DND-41 (cell line): ENCODE measurements at regions not wholly inside any gene's neighbourhood (a gene's known extent, or its start where the extent isn't known, plus 50 kb on each side); places are given as distances from the start of the nearest gene placed in this dataset.

Experiments used
- ATAC-seq: fragments of 200-7000 bp; cut with Tn5 transposase; 3 replicates; pipeline ENCODE4 v1.9.1; 2021; ENCODE audit warnings: low read depth; ENCODE audit not compliant: insufficient read depth
- DNase-seq: peaks from one replicate; pipeline ENCODE4 v3.0.0-alpha.2; 2020
- H2AFZ ChIP-seq: 2 replicates; pipeline ENCODE4 v1.6.0; 2012; ENCODE audit warnings: low read depth, low read length
- H3K27ac ChIP-seq: 2 replicates; pipeline ENCODE4 v1.5.1; 2012; ENCODE audit warnings: low read length, inconsistent platforms
- H3K27me3 ChIP-seq: fragments of 200-600 bp; sonication (generic); 2 replicates; pipeline ENCODE4 v1.6.0; 2012; ENCODE audit warnings: low read length, mild to moderate bottlenecking, inconsistent platforms; ENCODE audit not compliant: insufficient read depth, poor library complexity
- H3K36me3 ChIP-seq: 2 replicates; pipeline ENCODE4 v1.5.1; 2012; ENCODE audit warnings: low read length, inconsistent platforms; ENCODE audit not compliant: insufficient read depth
- H3K4me1 ChIP-seq: 2 replicates; pipeline ENCODE4 v1.5.1; 2012; ENCODE audit warnings: mild to moderate bottlenecking, low read length; ENCODE audit not compliant: insufficient read depth
- H3K4me2 ChIP-seq: 2 replicates; pipeline ENCODE4 v1.6.0; 2012; ENCODE audit warnings: mild to moderate bottlenecking, moderate library complexity, low read length, inconsistent platforms; ENCODE audit not compliant: insufficient read depth
- H3K4me3 ChIP-seq, 2 experiments: fragments of 200-600 bp in 1 of 2; shearing (Covaris generic) in 1 of 2; 2 replicates each; pipeline ENCODE4 v1.5.1; 2012 to 2016; ENCODE audit warnings: inconsistent platforms in 2 of 2, low read length in 2 of 2, mild to moderate bottlenecking in 2 of 2, low read depth in 1 of 2, moderate library complexity in 1 of 2
- H3K79me2 ChIP-seq: 2 replicates; pipeline ENCODE4 v1.6.0; 2012; ENCODE audit warnings: low read length, inconsistent platforms; ENCODE audit not compliant: insufficient read depth
- H3K9ac ChIP-seq: 2 replicates; pipeline ENCODE4 v1.6.0; 2012; ENCODE audit warnings: low read depth, mild to moderate bottlenecking, inconsistent platforms, low read length, moderate library complexity
- H3K9me3 ChIP-seq: 2 replicates; pipeline ENCODE4 v1.5.1; 2012; ENCODE audit warnings: low read length, moderate library complexity, mild to moderate bottlenecking, inconsistent platforms; ENCODE audit not compliant: insufficient read depth, severe bottlenecking
- H4K20me1 ChIP-seq: 2 replicates; pipeline ENCODE4 v1.6.0; 2012; ENCODE audit warnings: low read length; ENCODE audit not compliant: insufficient read depth
- EZH2 ChIP-seq: IDR thresholded peaks from 3 replicates; pipeline ENCODE4 v1.6.1; 2012; ENCODE audit warnings: borderline replicate concordance, low read depth, mild to moderate bottlenecking, moderate library complexity, low read length, inconsistent platforms; ENCODE audit not compliant: severe bottlenecking
- TF ChIP-seq, protein P1 (sequence below): IDR thresholded peaks from 2 replicates; pipeline ENCODE4 v1.5.1; 2012; ENCODE audit warnings: borderline replicate concordance, low read length, moderate library complexity, mild to moderate bottlenecking; ENCODE audit not compliant: poor library complexity, severe bottlenecking; ENCODE audit errors: extremely low read depth

DNA sequence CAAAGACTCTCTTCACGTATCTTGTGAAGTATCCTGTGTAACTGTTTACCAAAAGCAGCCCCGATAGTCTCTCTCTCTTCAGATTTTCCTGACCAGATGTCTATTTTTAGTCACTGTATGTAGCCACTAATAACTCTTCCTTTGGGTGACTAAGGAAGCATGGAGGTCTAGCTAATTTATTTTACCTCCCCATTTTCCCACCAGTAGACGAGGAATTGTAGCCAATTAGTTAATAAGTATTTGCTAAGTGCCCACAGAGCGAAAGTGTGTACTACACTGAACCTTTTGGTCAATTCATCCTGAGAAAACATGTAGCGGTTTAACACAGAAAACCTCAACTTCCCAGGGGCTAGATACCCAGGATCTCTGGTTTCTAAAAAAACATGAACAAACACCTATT is 180.6 kb downstream of the TBX18 start:
- DNase-seq = no peak

DNA sequence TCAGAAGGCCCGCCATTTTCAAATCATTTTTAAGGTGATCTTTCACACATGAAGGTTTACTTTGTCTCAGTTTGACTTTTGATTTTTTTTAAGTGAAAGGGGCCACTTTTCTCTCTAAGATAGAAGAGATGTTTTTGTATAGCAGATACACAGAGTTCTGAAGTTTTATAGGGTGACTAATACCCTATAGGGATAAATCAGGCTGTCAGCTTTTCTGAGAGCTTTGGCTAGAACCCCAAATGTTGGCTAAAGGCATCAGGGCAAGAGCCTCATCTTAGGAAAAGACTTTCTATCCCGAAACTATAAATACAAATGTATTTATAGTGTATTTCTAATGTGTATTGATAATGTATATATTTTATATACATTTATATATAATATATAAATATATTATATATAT is 181.4 kb downstream of the TBX18 start:
- H3K79me2 ChIP-seq = no peaks in the 10 kb centered on the region
- no peak overlapping the region for H3K4me3 ChIP-seq
- ATAC-seq = no peak
- peak overlapping the region; percentile 44; the same call in 1 of the 2 replicates for H2AFZ ChIP-seq
- peak overlapping the region; percentile 94 for H3K27ac ChIP-seq
- TF ChIP-seq, protein P1, sequence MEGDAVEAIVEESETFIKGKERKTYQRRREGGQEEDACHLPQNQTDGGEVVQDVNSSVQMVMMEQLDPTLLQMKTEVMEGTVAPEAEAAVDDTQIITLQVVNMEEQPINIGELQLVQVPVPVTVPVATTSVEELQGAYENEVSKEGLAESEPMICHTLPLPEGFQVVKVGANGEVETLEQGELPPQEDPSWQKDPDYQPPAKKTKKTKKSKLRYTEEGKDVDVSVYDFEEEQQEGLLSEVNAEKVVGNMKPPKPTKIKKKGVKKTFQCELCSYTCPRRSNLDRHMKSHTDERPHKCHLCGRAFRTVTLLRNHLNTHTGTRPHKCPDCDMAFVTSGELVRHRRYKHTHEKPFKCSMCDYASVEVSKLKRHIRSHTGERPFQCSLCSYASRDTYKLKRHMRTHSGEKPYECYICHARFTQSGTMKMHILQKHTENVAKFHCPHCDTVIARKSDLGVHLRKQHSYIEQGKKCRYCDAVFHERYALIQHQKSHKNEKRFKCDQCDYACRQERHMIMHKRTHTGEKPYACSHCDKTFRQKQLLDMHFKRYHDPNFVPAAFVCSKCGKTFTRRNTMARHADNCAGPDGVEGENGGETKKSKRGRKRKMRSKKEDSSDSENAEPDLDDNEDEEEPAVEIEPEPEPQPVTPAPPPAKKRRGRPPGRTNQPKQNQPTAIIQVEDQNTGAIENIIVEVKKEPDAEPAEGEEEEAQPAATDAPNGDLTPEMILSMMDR = no peak
- DNase-seq = no peak
- peaks cover 55% of the 10 kb centered on the region for H3K4me1 ChIP-seq
- peak overlapping the region; percentile 47 for H3K9ac ChIP-seq
- peak overlapping the region; percentile 52 for H3K4me2 ChIP-seq
- no peaks in the 10 kb centered on the region; the same call in 1 of the 2 replicates for H3K36me3 ChIP-seq
- H3K27me3 ChIP-seq = no peaks in the 10 kb centered on the region
- no peaks in the 10 kb centered on the region for H4K20me1 ChIP-seq
- peaks cover 11% of the 10 kb centered on the region for H3K9me3 ChIP-seq

More for the DNA sequence above, 180.6 kb downstream of the TBX18 start:
- no peak overlapping the region; the same call in 1 of the 2 replicates for H3K9ac ChIP-seq
- H2AFZ ChIP-seq = no peak overlapping the region
- H3K27ac ChIP-seq = peak overlapping the region; percentile 76
- no peak for ATAC-seq
- H3K36me3 ChIP-seq = no peaks in the 10 kb centered on the region; the same call in 1 of the 2 replicates
- H3K27me3 ChIP-seq = no peaks in the 10 kb centered on the region
- peaks cover 11% of the 10 kb centered on the region for H3K9me3 ChIP-seq
- no peaks in the 10 kb centered on the region for H4K20me1 ChIP-seq
- H3K4me2 ChIP-seq = no peak overlapping the region
- no peaks in the 10 kb centered on the region for H3K79me2 ChIP-seq
- TF ChIP-seq, protein P1 = no peak
- no peak for TF ChIP-seq EZH2
- H3K4me3 ChIP-seq = no peak overlapping the region
- peaks cover 63% of the 10 kb centered on the region for H3K4me1 ChIP-seq

DNA sequence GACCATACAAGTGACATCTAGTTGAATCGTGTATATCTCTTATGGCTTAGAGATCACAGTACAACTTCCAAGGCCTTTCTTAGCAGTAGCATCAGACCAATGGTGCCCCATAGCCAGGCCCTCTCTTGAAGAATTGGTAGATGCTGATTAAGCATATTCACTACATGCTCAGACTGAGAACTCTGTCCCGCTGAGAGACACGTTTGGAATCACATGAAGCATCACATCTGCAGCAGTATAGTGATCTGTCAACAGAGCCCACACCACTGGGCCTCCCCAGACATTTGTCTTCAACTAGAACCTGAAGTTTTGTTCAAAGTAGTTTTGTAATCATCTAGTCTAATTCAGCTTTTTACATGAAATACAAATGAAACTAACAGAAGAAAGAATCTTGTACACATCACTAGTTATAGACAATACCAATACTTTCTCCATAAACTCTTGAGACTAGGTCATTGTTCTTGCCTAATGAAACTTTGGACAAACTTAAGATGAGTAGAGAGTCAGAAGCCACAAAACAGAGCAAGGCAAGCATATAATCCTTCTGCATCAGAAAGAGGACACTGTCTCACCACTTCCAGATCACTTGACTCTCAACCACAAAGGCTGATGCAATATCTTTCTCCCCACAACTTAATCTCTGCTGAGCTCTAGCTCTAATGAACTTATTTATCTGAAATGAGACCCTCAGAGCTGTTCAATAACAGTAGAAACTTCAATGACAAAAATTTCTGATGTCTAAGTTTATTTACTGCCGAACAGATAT is 182.7 kb downstream of the TBX18 start:
- peak overlapping the region; percentile 47 for H3K9ac ChIP-seq
- peaks cover 11% of the 10 kb centered on the region for H3K9me3 ChIP-seq
- DNase-seq (peak; percentile 64), ATAC-seq (peak; percentile 96)
- no peaks in the 10 kb centered on the region for H4K20me1 ChIP-seq
- H3K27me3 ChIP-seq = no peaks in the 10 kb centered on the region
- H3K36me3 ChIP-seq = no peaks in the 10 kb centered on the region
- TF ChIP-seq, protein P1 = peak; percentile 28
- TF ChIP-seq EZH2 = no peak
- H2AFZ ChIP-seq = peak overlapping the region; percentile 2
- H3K27ac ChIP-seq = peak overlapping the region; percentile 94
- H3K4me2 ChIP-seq = peak overlapping the region; percentile 52
- peak overlapping the region in 1 of 2 experiments; percentile 10; a peak in 1 of 4 replicates for H3K4me3 ChIP-seq
- H3K4me1 ChIP-seq = peaks cover 48% of the 10 kb centered on the region
- H3K79me2 ChIP-seq = no peaks in the 10 kb centered on the region
